Keratinocyte (primary cell): ENCODE measurements at regions not wholly inside any gene's neighbourhood (a gene's known extent, or its start where the extent isn't known, plus 50 kb on each side); places are given as distances from the start of the nearest gene placed in this dataset.

Experiments
- DNase-seq: peaks from one replicate; pipeline ENCODE4 v3.0.0-alpha.2; 2011; ENCODE audit warnings: low read depth, missing footprints, low spot score
- FAIRE-seq: peaks from 2 replicates; lab custom pipeline; 2011; peaks lifted over from hg19 to GRCh38; lab: Jason Lieb, UNC
- H2AFZ ChIP-seq: 2 replicates; pipeline ENCODE4 v1.6.0; 2012; ENCODE audit warnings: low read length, control low read depth, inconsistent platforms; ENCODE audit not compliant: control insufficient read depth
- H3K27ac ChIP-seq: 2 replicates; pipeline ENCODE4 v1.5.1; 2011; ENCODE audit warnings: low read length; ENCODE audit not compliant: control insufficient read depth, insufficient read depth
- H3K27me3 ChIP-seq: 3 replicates; pipeline ENCODE4 v1.6.0; 2011; ENCODE audit warnings: low read length; ENCODE audit not compliant: control insufficient read depth, insufficient read depth; ENCODE audit errors: extremely low read depth
- H3K36me3 ChIP-seq, 2 experiments: 2 replicates in 1 of 2; 3 replicates in 1 of 2; pipeline ENCODE4 v1.5.1; 2011; ENCODE audit warnings: low read length in 2 of 2, mild to moderate bottlenecking in 1 of 2; ENCODE audit not compliant: control insufficient read depth in 2 of 2, insufficient read depth in 2 of 2; ENCODE audit errors: extremely low read depth in 1 of 2
- H3K4me1 ChIP-seq: 3 replicates; pipeline ENCODE4 v1.5.1; 2011; ENCODE audit warnings: low read length; ENCODE audit not compliant: control insufficient read depth, insufficient read depth; ENCODE audit errors: extremely low read depth
- H3K4me2 ChIP-seq: 3 replicates; pipeline ENCODE4 v1.6.0; 2011; ENCODE audit warnings: low read depth, low read length; ENCODE audit not compliant: control insufficient read depth, insufficient read depth; ENCODE audit errors: extremely low read depth
- H3K4me3 ChIP-seq, 3 experiments: fragments of 200-600 bp in 1 of 3; sonication (generic) in 1 of 3; 2 replicates in 2 of 3; 3 replicates in 1 of 3; pipeline ENCODE4 v1.5.1; 2011 to 2016; ENCODE audit warnings: low read length in 3 of 3, mild to moderate bottlenecking in 3 of 3, control low read depth in 2 of 3, inconsistent platforms in 1 of 3, low read depth in 1 of 3, mixed read lengths in 1 of 3, mixed run types in 1 of 3, moderate library complexity in 1 of 3; ENCODE audit not compliant: control insufficient read depth in 2 of 3, insufficient read depth in 2 of 3; ENCODE audit errors: extremely low read depth in 1 of 3
- H3K79me2 ChIP-seq: 2 replicates; pipeline ENCODE4 v1.6.0; 2012; ENCODE audit warnings: low read length; ENCODE audit not compliant: control insufficient read depth, insufficient read depth
- H3K9ac ChIP-seq: 3 replicates; pipeline ENCODE4 v1.6.0; 2011; ENCODE audit warnings: low read length; ENCODE audit not compliant: control insufficient read depth, insufficient read depth; ENCODE audit errors: extremely low read depth
- H3K9me1 ChIP-seq: 3 replicates; pipeline ENCODE4 v1.6.0; 2011; ENCODE audit warnings: low read length; ENCODE audit not compliant: control insufficient read depth, insufficient read depth; ENCODE audit errors: extremely low read depth
- H3K9me3 ChIP-seq: 2 replicates; pipeline ENCODE4 v1.5.1; 2012; ENCODE audit warnings: low read depth, low read length; ENCODE audit not compliant: control insufficient read depth
- H4K20me1 ChIP-seq: 3 replicates; pipeline ENCODE4 v1.6.0; 2011; ENCODE audit warnings: low read length; ENCODE audit not compliant: control insufficient read depth, insufficient read depth; ENCODE audit errors: extremely low read depth
- CTCF ChIP-seq, 3 experiments: IDR thresholded peaks in 1 of 3; conservative IDR thresholded peaks in 1 of 3; optimal IDR thresholded peaks in 1 of 3; 2 replicates in 2 of 3; 3 replicates in 1 of 3; pipeline versions ENCODE3 to v1.5.1; 2011; ENCODE audit warnings: low read length in 3 of 3, mild to moderate bottlenecking in 3 of 3, moderate library complexity in 2 of 3, control low read depth in 1 of 3, inconsistent platforms in 1 of 3; ENCODE audit not compliant: insufficient read depth in 2 of 3; ENCODE audit errors: extremely low read depth in 1 of 3
- EZH2 ChIP-seq: IDR thresholded peaks from one replicate; pipeline ENCODE4 v1.6.1; 2012; ENCODE audit warnings: inconsistent platforms, mild to moderate bottlenecking, low read length, moderate library complexity
- dilution Hi-C: fragments of 300-500 bp; cut with MboI; formaldehyde crosslinking; loops from one replicate; pipeline ENCODE4 v1.7.0; 2020; ENCODE audit warnings: low sequenced_read_pairs; ENCODE audit not compliant: extremely low pct_ligation_motif_present

GRCh38 chr4:143281507-143282190 is 55.0 kb upstream of the GAB1 start:
- Histone ChIP-seq H3K9me3 (no peaks in the 10 kb centered on the region), H3K36me3 (no peaks in the 10 kb centered on the region), H3K9me1 (no peaks in the 10 kb centered on the region), H3K4me3 (no peak overlapping the region), H3K79me2 (no peaks in the 10 kb centered on the region), H3K27ac (no peak overlapping the region), H3K9ac (no peak overlapping the region), H2AFZ (no peak overlapping the region), H3K27me3 (no peaks in the 10 kb centered on the region), H3K4me2 (no peak overlapping the region), H3K4me1 (peaks cover 12% of the 10 kb centered on the region), H4K20me1 (no peaks in the 10 kb centered on the region)
- FAIRE-seq = no peak
- DNase-seq = no peak
- dilution Hi-C loops = no loop called here
- TF ChIP-seq CTCF (optimal IDR thresholded peaks at IDR 0.05 in 1 of 3, IDR thresholded peaks at IDR 0.05 in 1 of 3, conservative IDR thresholded peaks at IDR 0.05 in 1 of 3; ENCODE audit: extremely low read depth in 1 of 3, insufficient read depth in 2 of 3, low read length in 3 of 3) (no peak), EZH2 (no peak)

GRCh38 chr4:143282211-143282707 is 54.4 kb upstream of the GAB1 start:
- no peak overlapping the region for H2AFZ ChIP-seq

More at GRCh38 chr4:143282211-143282707, 54.4 kb upstream of the GAB1 start:
- H3K4me2 ChIP-seq = no peak overlapping the region
- no peak overlapping the region for H3K9ac ChIP-seq
- no peaks in the 10 kb centered on the region for H3K79me2 ChIP-seq
- dilution Hi-C loops = no loop called here
- H3K9me3 ChIP-seq = no peaks in the 10 kb centered on the region
- H3K4me1 ChIP-seq = peaks cover 18% of the 10 kb centered on the region
- H3K4me3 ChIP-seq = no peak overlapping the region
- no peak for FAIRE-seq
- no peaks in the 10 kb centered on the region for H3K9me1 ChIP-seq
- no peaks in the 10 kb centered on the region for H3K27me3 ChIP-seq
- no peak overlapping the region for H3K27ac ChIP-seq
- DNase-seq = no peak
- no peaks in the 10 kb centered on the region for H4K20me1 ChIP-seq
- TF ChIP-seq CTCF (optimal IDR thresholded peaks at IDR 0.05 in 1 of 3, IDR thresholded peaks at IDR 0.05 in 1 of 3, conservative IDR thresholded peaks at IDR 0.05 in 1 of 3; ENCODE audit: extremely low read depth in 1 of 3, insufficient read depth in 2 of 3, low read length in 3 of 3) (no peak), EZH2 (no peak)
- no peaks in the 10 kb centered on the region for H3K36me3 ChIP-seq
